H9 (cell line): ENCODE measurements at regions not wholly inside any gene's neighbourhood (a gene's known extent, or its start where the extent isn't known, plus 50 kb on each side); places are given as distances from the start of the nearest gene placed in this dataset.

Experiments
- DNase-seq: peaks from one replicate; pipeline ENCODE4 v3.0.0-alpha.2; 2017
- H2AFZ ChIP-seq: one replicate; pipeline ENCODE4 v1.6.1; 2013; ENCODE audit warnings: mild to moderate bottlenecking, low read length, control low read depth, moderate library complexity
- H2AK5ac ChIP-seq: 2 replicates; pipeline ENCODE4 v1.6.1; 2013; ENCODE audit warnings: low read length, control low read depth, mixed read lengths; ENCODE audit not compliant: insufficient read length
- H2BK120ac ChIP-seq: one replicate; pipeline ENCODE4 v1.6.1; 2013; ENCODE audit warnings: low read depth, mild to moderate bottlenecking, low read length, control low read depth, inconsistent platforms; ENCODE audit not compliant: poor library complexity, severe bottlenecking
- H2BK12ac ChIP-seq: 2 replicates; pipeline ENCODE4 v1.6.1; 2013; ENCODE audit warnings: low read length, control low read depth, mixed read lengths, low read depth; ENCODE audit not compliant: insufficient read length
- H2BK15ac ChIP-seq: 2 replicates; pipeline ENCODE4 v1.6.1; 2013; ENCODE audit warnings: low read depth, low read length, control low read depth
- H2BK20ac ChIP-seq: one replicate; pipeline ENCODE4 v1.6.1; 2013; ENCODE audit warnings: low read depth, mild to moderate bottlenecking, low read length, control low read depth, inconsistent platforms; ENCODE audit not compliant: poor library complexity, severe bottlenecking
- H2BK5ac ChIP-seq: 2 replicates; pipeline ENCODE4 v1.6.1; 2013; ENCODE audit warnings: low read length, control low read depth, mixed read lengths; ENCODE audit not compliant: insufficient read length
- H3K14ac ChIP-seq: 2 replicates; pipeline ENCODE4 v1.6.1; 2013; ENCODE audit warnings: low read length, control low read depth; ENCODE audit not compliant: insufficient read depth
- H3K18ac ChIP-seq: 2 replicates; pipeline ENCODE4 v1.6.1; 2013; ENCODE audit warnings: low read depth, mild to moderate bottlenecking, mixed read lengths, low read length, control low read depth; ENCODE audit not compliant: insufficient read length
- H3K23ac ChIP-seq: 2 replicates; pipeline ENCODE4 v1.6.1; 2013; ENCODE audit warnings: low read length, control low read depth, mixed read lengths, low read depth; ENCODE audit not compliant: insufficient read length
- H3K23me2 ChIP-seq: 2 replicates; pipeline ENCODE4 v1.6.1; 2013; ENCODE audit warnings: low read depth, mild to moderate bottlenecking, mixed read lengths, low read length, control low read depth; ENCODE audit not compliant: insufficient read length, poor library complexity, severe bottlenecking
- H3K27ac ChIP-seq: 2 replicates; pipeline ENCODE4 v1.5.1; 2013; ENCODE audit warnings: low read length, control low read depth, mixed read lengths, low read depth; ENCODE audit not compliant: insufficient read length
- H3K27me3 ChIP-seq: 2 replicates; pipeline ENCODE4 v1.6.1; 2013; ENCODE audit warnings: low read length, control low read depth, inconsistent platforms; ENCODE audit not compliant: insufficient read depth
- H3K4ac ChIP-seq: 2 replicates; pipeline ENCODE4 v1.6.1; 2013; ENCODE audit warnings: low read depth, mild to moderate bottlenecking, control low read depth, inconsistent platforms, low read length, moderate library complexity
- H3K4me1 ChIP-seq: 2 replicates; pipeline ENCODE4 v1.6.1; 2013; ENCODE audit warnings: low read length, control low read depth, inconsistent platforms; ENCODE audit not compliant: insufficient read depth
- H3K4me2 ChIP-seq: 2 replicates; pipeline ENCODE4 v1.6.1; 2013; ENCODE audit warnings: low read length, control low read depth, mixed read lengths; ENCODE audit not compliant: insufficient read length, insufficient read depth
- H3K56ac ChIP-seq: 2 replicates; pipeline ENCODE4 v1.6.1; 2013; ENCODE audit warnings: low read depth, mild to moderate bottlenecking, mixed read lengths, low read length, control low read depth; ENCODE audit not compliant: insufficient read length
- H3K79me1 ChIP-seq: 2 replicates; pipeline ENCODE4 v1.6.1; 2013; ENCODE audit warnings: low read depth, mild to moderate bottlenecking, moderate library complexity, low read length, control low read depth, inconsistent platforms; ENCODE audit not compliant: insufficient read depth, poor library complexity, severe bottlenecking
- H3K79me2 ChIP-seq: 2 replicates; pipeline ENCODE4 v1.6.1; 2013; ENCODE audit warnings: low read length, control low read depth, inconsistent platforms; ENCODE audit not compliant: insufficient read depth
- H3K9ac ChIP-seq: 2 replicates; pipeline ENCODE4 v1.6.1; 2013; ENCODE audit warnings: low read length, control low read depth, mixed read lengths; ENCODE audit not compliant: insufficient read length; ENCODE audit errors: extremely low read depth
- H3K9me3 ChIP-seq: one replicate; pipeline ENCODE4 v1.6.1; 2013; ENCODE audit warnings: low read depth, low read length, inconsistent platforms; ENCODE audit not compliant: control insufficient read depth
- H3T11ph ChIP-seq: one replicate; pipeline ENCODE4 v1.6.1; 2013; ENCODE audit warnings: mild to moderate bottlenecking, low read length, control low read depth, inconsistent platforms
- H4K20me1 ChIP-seq: one replicate; pipeline ENCODE4 v1.6.1; 2013; ENCODE audit not compliant: control insufficient read depth, insufficient read length, insufficient read depth
- H4K5ac ChIP-seq: 2 replicates; pipeline ENCODE4 v1.6.1; 2013; ENCODE audit warnings: low read depth, mild to moderate bottlenecking, mixed read lengths, low read length, control low read depth; ENCODE audit not compliant: insufficient read length
- H4K8ac ChIP-seq: replicated peaks from 2 replicates; pipeline ENCODE4 v1.6.1; 2013; ENCODE audit warnings: low read length, control low read depth, mixed read lengths, low read depth; ENCODE audit not compliant: insufficient read length
- H4K91ac ChIP-seq: 2 replicates; pipeline ENCODE4 v1.6.1; 2013; ENCODE audit warnings: low read depth, mild to moderate bottlenecking, moderate library complexity, mixed read lengths, low read length, control low read depth; ENCODE audit not compliant: insufficient read length
- H3K27ac Mint-ChIP-seq, 3 experiments: 2 replicates in 2 of 3; 3 replicates in 1 of 3; pipeline ENCODE4 v1.8.0; 2020 to 2021; ENCODE audit warnings: mixed read lengths in 3 of 3, mild to moderate bottlenecking in 1 of 3, moderate library complexity in 1 of 3
- H3K27me3 Mint-ChIP-seq: 2 replicates; pipeline ENCODE4 v1.8.0; 2021; ENCODE audit warnings: low read depth, mild to moderate bottlenecking, moderate library complexity, mixed read lengths
- H3K36me3 Mint-ChIP-seq, 3 experiments: 2 replicates in 2 of 3; 3 replicates in 1 of 3; pipeline ENCODE4 v1.8.0; 2020 to 2021; ENCODE audit warnings: low read depth in 3 of 3, mixed read lengths in 3 of 3; ENCODE audit not compliant: insufficient read depth in 1 of 3
- H3K4me1 Mint-ChIP-seq, 2 experiments: 2 replicates each; pipeline ENCODE4 v1.8.0; 2020; ENCODE audit warnings: mixed read lengths in 2 of 2
- H3K4me3 Mint-ChIP-seq, 2 experiments: 2 replicates in 1 of 2; 3 replicates in 1 of 2; pipeline ENCODE4 v1.8.0; 2020 to 2021; ENCODE audit warnings: mild to moderate bottlenecking in 2 of 2, mixed read lengths in 2 of 2, moderate library complexity in 1 of 2
- H3K9me3 Mint-ChIP-seq, 2 experiments: 2 replicates in 1 of 2; 3 replicates in 1 of 2; pipeline ENCODE4 v1.8.0; 2020; ENCODE audit warnings: mild to moderate bottlenecking in 2 of 2, mixed read lengths in 2 of 2, moderate library complexity in 1 of 2
- CTCF ChIP-seq: fragments of 200-600 bp; sonication (generic); conservative IDR thresholded peaks from 3 replicates; pipeline ENCODE4 v1.8.0; 2021; ENCODE audit warnings: antibody characterized with exemption, mild to moderate bottlenecking
- WGBS: extraction: QIAGEN DNeasy Blood & Tissue Kit; methylation state at CpG from one replicate; pipeline ENCODE4 v1.1.7; 2013; ENCODE audit warnings: missing lambda C conversion rate, low lambda C conversion rate, mixed read lengths; ENCODE audit not compliant: insufficient read length; ENCODE audit errors: extremely low coverage; 5-methylcytosine and 5-hydroxymethylcytosine counted together

GRCh38 chr3:61438253-61439121, 122.9 kb upstream of the PTPRG start:
- no peak overlapping the region for H2BK12ac ChIP-seq
- H3K9me3 Mint-ChIP-seq = peaks cover 14 to 19% of the 10 kb centered on the region in 2 experiments
- no peak overlapping the region for H3K4ac ChIP-seq
- H4K5ac ChIP-seq = no peak overlapping the region
- no peak overlapping the region for H3K27ac Mint-ChIP-seq
- no peaks in the 10 kb centered on the region for H3K4me1 Mint-ChIP-seq
- no peak for TF ChIP-seq CTCF
- H2BK20ac ChIP-seq = no peak overlapping the region
- no CpG with 5 or more reads among the region's 3 CpGs for WGBS
- no peak overlapping the region for H3K18ac ChIP-seq
- H3K4me3 Mint-ChIP-seq = no peak overlapping the region
- no peak overlapping the region for H3K56ac ChIP-seq
- H3K4me2 ChIP-seq = no peak overlapping the region
- H3K27me3 ChIP-seq = no peaks in the 10 kb centered on the region
- H3K23me2 ChIP-seq = no peaks in the 10 kb centered on the region
- H3K4me1 ChIP-seq = no peaks in the 10 kb centered on the region
- H2BK15ac ChIP-seq = no peak overlapping the region
- H2AFZ ChIP-seq = no peak overlapping the region
- no peak overlapping the region for H3K27ac ChIP-seq
- no peak overlapping the region for H4K91ac ChIP-seq
- no peaks in the 10 kb centered on the region for H3K27me3 Mint-ChIP-seq
- no peaks in the 10 kb centered on the region for H3K9me3 ChIP-seq
- no peak for DNase-seq
- no peaks in the 10 kb centered on the region for H4K20me1 ChIP-seq
- no peak overlapping the region for H3K9ac ChIP-seq
- peaks cover 4 to 15% (median 6%) of the 10 kb centered on the region in 3 experiments; a peak in 6 of 7 replicates for H3K36me3 Mint-ChIP-seq
- H2AK5ac ChIP-seq = no peak overlapping the region
- no peak overlapping the region for H2BK120ac ChIP-seq
- H3K14ac ChIP-seq = no peak overlapping the region
- H4K8ac ChIP-seq = no peak overlapping the region
- no peak overlapping the region for H3K23ac ChIP-seq
- no peak overlapping the region for H2BK5ac ChIP-seq
- H3K79me1 ChIP-seq = no peaks in the 10 kb centered on the region
- no peak overlapping the region for H3T11ph ChIP-seq
- H3K79me2 ChIP-seq = no peaks in the 10 kb centered on the region
